Activated T-cell treated with anti-CD3 and anti-CD28 coated beads, Interleukin-2, amount 50 U/mL, for 72 hours (primary cell): ENCODE measurements at regions not wholly inside any gene's neighbourhood (a gene's known extent, or its start where the extent isn't known, plus 50 kb on each side); places are given as distances from the start of the nearest gene placed in this dataset.

ENCODE experiments used
- ATAC-seq, 2 donors: fragments of 150-1000 bp; cut with Tn5 transposase; replicated peaks in 1 of 2; 2 replicates each; pipeline ENCODE4 v1.10.0; 2021; ENCODE audit warnings: moderate library complexity in 2 of 2, mild to moderate bottlenecking in 1 of 2
- DNase-seq, 2 donors: peaks; one replicate each; pipeline ENCODE4 v3.0.0; 2021 to 2022; ENCODE audit warnings: mixed read lengths in 1 of 2
- H3K27ac Mint-ChIP-seq: one replicate; pipeline ENCODE4 v1.8.0; 2022; ENCODE audit warnings: mild to moderate bottlenecking, moderate library complexity, mixed read lengths
- H3K27me3 Mint-ChIP-seq: one replicate; pipeline ENCODE4 v1.8.0; 2022; ENCODE audit warnings: low read depth, mixed read lengths
- H3K36me3 Mint-ChIP-seq, 2 donors: one replicate each; pipeline ENCODE4 v1.8.0; 2022; ENCODE audit warnings: mixed read lengths in 2 of 2, mild to moderate bottlenecking in 1 of 2; ENCODE audit not compliant: insufficient read depth in 2 of 2
- H3K4me1 Mint-ChIP-seq: one replicate; pipeline ENCODE4 v1.8.0; 2022; ENCODE audit warnings: low read depth, mixed read lengths
- H3K4me3 Mint-ChIP-seq, 2 donors: one replicate each; pipeline ENCODE4 v1.8.0; 2022; ENCODE audit warnings: mild to moderate bottlenecking in 2 of 2, mixed read lengths in 2 of 2, moderate library complexity in 2 of 2
- H3K9me3 Mint-ChIP-seq, 2 donors: one replicate each; pipeline ENCODE4 v1.8.0; 2022; ENCODE audit warnings: mixed read lengths in 2 of 2

- no peak overlapping the region for H3K4me3 Mint-ChIP-seq
- ATAC-seq (no peak), DNase-seq (no peak)
- H3K4me1 Mint-ChIP-seq, result no peaks in the 10 kb centered on the region
- no peak overlapping the region for H3K27ac Mint-ChIP-seq
- no peaks in the 10 kb centered on the region for H3K36me3 Mint-ChIP-seq
- no peaks in the 10 kb centered on the region for H3K9me3 Mint-ChIP-seq
- peaks cover 16% of the 10 kb centered on the region for H3K27me3 Mint-ChIP-seq
Observed at GRCh38 chrX:124493984-124494383, 147.6 kb downstream of the SH2D1A start.

- no peak overlapping the region for H3K4me3 Mint-ChIP-seq
- DNase-seq, result no peak
- peak; percentile 51 to 58 for ATAC-seq
- peaks cover 13% of the 10 kb centered on the region for H3K4me1 Mint-ChIP-seq
- no peaks in the 10 kb centered on the region for H3K36me3 Mint-ChIP-seq
- H3K27ac Mint-ChIP-seq, result no peak overlapping the region
- H3K9me3 Mint-ChIP-seq, result no peaks in the 10 kb centered on the region
- H3K27me3 Mint-ChIP-seq, result no peaks in the 10 kb centered on the region
Observed at GRCh38 chrX:124497386-124497785, 151.0 kb downstream of the SH2D1A start.

GRCh38 chrX:124501586-124501985, 155.2 kb downstream of the SH2D1A start:
- Mint-ChIP-seq H3K4me1 (peaks cover 13% of the 10 kb centered on the region), H3K36me3 (no peaks in the 10 kb centered on the region), H3K9me3 (no peaks in the 10 kb centered on the region), H3K27ac (no peak overlapping the region), H3K27me3 (no peaks in the 10 kb centered on the region), H3K4me3 (no peak overlapping the region)
- DNase-seq, result no peak
- ATAC-seq, result no peak

GRCh38 chrX:124502166-124502565, 155.8 kb downstream of the SH2D1A start:
- ATAC-seq (no peak), DNase-seq (no peak)
- H3K27me3 Mint-ChIP-seq, result no peaks in the 10 kb centered on the region
- H3K27ac Mint-ChIP-seq, result no peak overlapping the region
- H3K9me3 Mint-ChIP-seq, result no peaks in the 10 kb centered on the region
- no peak overlapping the region for H3K4me3 Mint-ChIP-seq
- peaks cover 13% of the 10 kb centered on the region for H3K4me1 Mint-ChIP-seq
- no peaks in the 10 kb centered on the region for H3K36me3 Mint-ChIP-seq

- Mint-ChIP-seq H3K27ac (no peak overlapping the region), H3K27me3 (no peaks in the 10 kb centered on the region), H3K36me3 (no peaks in the 10 kb centered on the region), H3K4me1 (peaks cover 13% of the 10 kb centered on the region), H3K4me3 (no peak overlapping the region), H3K9me3 (no peaks in the 10 kb centered on the region)
- no peak for DNase-seq
- no peak for ATAC-seq
Observed at GRCh38 chrX:124502599-124502998, 156.2 kb downstream of the SH2D1A start.

- H3K27ac Mint-ChIP-seq, result no peak overlapping the region
- no peak for DNase-seq
- no peaks in the 10 kb centered on the region for H3K36me3 Mint-ChIP-seq
- H3K4me1 Mint-ChIP-seq, result peaks cover 13% of the 10 kb centered on the region
- no peaks in the 10 kb centered on the region for H3K9me3 Mint-ChIP-seq
- ATAC-seq, result no peak
- H3K4me3 Mint-ChIP-seq, result no peak overlapping the region
- no peaks in the 10 kb centered on the region for H3K27me3 Mint-ChIP-seq
Observed at GRCh38 chrX:124504111-124504983, 158.0 kb downstream of the SH2D1A start.

- Mint-ChIP-seq H3K9me3 (no peaks in the 10 kb centered on the region), H3K27ac (no peak overlapping the region), H3K4me1 (peaks cover 9% of the 10 kb centered on the region), H3K27me3 (no peaks in the 10 kb centered on the region), H3K4me3 (no peak overlapping the region), H3K36me3 (no peaks in the 10 kb centered on the region)
- ATAC-seq (no peak), DNase-seq (no peak)
Observed at GRCh38 chrX:124506066-124506465, 159.7 kb downstream of the SH2D1A start.

GRCh38 chrX:124507246-124507645, 160.9 kb downstream of the SH2D1A start:
- Mint-ChIP-seq H3K27ac (no peak overlapping the region), H3K36me3 (no peaks in the 10 kb centered on the region)
- no peak for ATAC-seq

GRCh38 chrX:124518885-124519284, 172.5 kb downstream of the SH2D1A start:
- no peak for ATAC-seq
- no peaks in the 10 kb centered on the region for H3K4me1 Mint-ChIP-seq
- no peak overlapping the region for H3K27ac Mint-ChIP-seq

More at GRCh38 chrX:124507246-124507645, 160.9 kb downstream of the SH2D1A start:
- H3K4me3 Mint-ChIP-seq, result no peak overlapping the region
- DNase-seq, result no peak
- no peaks in the 10 kb centered on the region for H3K27me3 Mint-ChIP-seq
- H3K9me3 Mint-ChIP-seq, result no peaks in the 10 kb centered on the region
- no peaks in the 10 kb centered on the region for H3K4me1 Mint-ChIP-seq

GRCh38 chrX:124524852-124525251, 178.5 kb downstream of the SH2D1A start:
- no peak for DNase-seq
- no peak for ATAC-seq
- H3K27me3 Mint-ChIP-seq, result peaks cover 12% of the 10 kb centered on the region

More at GRCh38 chrX:124518885-124519284, 172.5 kb downstream of the SH2D1A start:
- Mint-ChIP-seq H3K27me3 (no peaks in the 10 kb centered on the region), H3K4me3 (no peak overlapping the region), H3K36me3 (no peaks in the 10 kb centered on the region), H3K9me3 (no peaks in the 10 kb centered on the region)
- DNase-seq, result no peak

GRCh38 chrX:124529786-124530185, 183.4 kb downstream of the SH2D1A start:
- no peak for ATAC-seq

More at GRCh38 chrX:124524852-124525251, 178.5 kb downstream of the SH2D1A start:
- no peaks in the 10 kb centered on the region for H3K36me3 Mint-ChIP-seq
- H3K4me3 Mint-ChIP-seq, result no peak overlapping the region
- no peaks in the 10 kb centered on the region for H3K9me3 Mint-ChIP-seq
- H3K27ac Mint-ChIP-seq, result no peak overlapping the region
- H3K4me1 Mint-ChIP-seq, result no peaks in the 10 kb centered on the region

GRCh38 chrX:124530803-124531202, 184.4 kb downstream of the SH2D1A start:
- Mint-ChIP-seq H3K9me3 (no peaks in the 10 kb centered on the region), H3K27me3 (peaks cover 18% of the 10 kb centered on the region), H3K4me1 (no peaks in the 10 kb centered on the region), H3K27ac (no peak overlapping the region), H3K4me3 (no peak overlapping the region), H3K36me3 (no peaks in the 10 kb centered on the region)
- DNase-seq (no peak), ATAC-seq (no peak)

More at GRCh38 chrX:124529786-124530185, 183.4 kb downstream of the SH2D1A start:
- Mint-ChIP-seq H3K9me3 (no peaks in the 10 kb centered on the region), H3K36me3 (no peaks in the 10 kb centered on the region), H3K27ac (no peak overlapping the region), H3K27me3 (peaks cover 18% of the 10 kb centered on the region), H3K4me3 (no peak overlapping the region), H3K4me1 (no peaks in the 10 kb centered on the region)
- no peak for DNase-seq

- Mint-ChIP-seq H3K36me3 (no peaks in the 10 kb centered on the region), H3K27me3 (peaks cover 6% of the 10 kb centered on the region), H3K27ac (no peak overlapping the region), H3K4me3 (no peak overlapping the region), H3K9me3 (no peaks in the 10 kb centered on the region), H3K4me1 (no peaks in the 10 kb centered on the region)
- DNase-seq (no peak), ATAC-seq (no peak)
Observed at GRCh38 chrX:124534536-124534935, 188.2 kb downstream of the SH2D1A start.

GRCh38 chrX:124540474-124540873, 194.1 kb downstream of the SH2D1A start:
- Mint-ChIP-seq H3K9me3 (no peaks in the 10 kb centered on the region), H3K27me3 (no peaks in the 10 kb centered on the region), H3K36me3 (no peaks in the 10 kb centered on the region), H3K27ac (no peak overlapping the region), H3K4me1 (no peaks in the 10 kb centered on the region), H3K4me3 (no peak overlapping the region)
- ATAC-seq (no peak), DNase-seq (no peak)
